Coronary artery (tissue), 2 donors: ENCODE measurements at regions not wholly inside any gene's neighbourhood (a gene's known extent, or its start where the extent isn't known, plus 50 kb on each side); places are given as distances from the start of the nearest gene placed in this dataset.

ENCODE experiments used
- DNase-seq: peaks from one replicate; pipeline ENCODE4 v3.0.0-alpha.2; 2017; ENCODE audit warnings: low spot score
- H3K27ac ChIP-seq, 2 donors: fragments of 200-600 bp; sonication (generic); one replicate each; pipeline ENCODE4 v1.5.1; 2016 to 2019
- H3K4me3 ChIP-seq: fragments of 200-600 bp; sonication (generic); 2 replicates; pipeline ENCODE4 v1.5.1; 2016; ENCODE audit warnings: mild to moderate bottlenecking, moderate library complexity
- TF ChIP-seq, protein P1 (sequence below): fragments of 200-600 bp; sonication (generic); IDR thresholded peaks from one replicate; pipeline ENCODE4 v1.5.1; 2019; ENCODE audit warnings: antibody characterized with exemption

DNA sequence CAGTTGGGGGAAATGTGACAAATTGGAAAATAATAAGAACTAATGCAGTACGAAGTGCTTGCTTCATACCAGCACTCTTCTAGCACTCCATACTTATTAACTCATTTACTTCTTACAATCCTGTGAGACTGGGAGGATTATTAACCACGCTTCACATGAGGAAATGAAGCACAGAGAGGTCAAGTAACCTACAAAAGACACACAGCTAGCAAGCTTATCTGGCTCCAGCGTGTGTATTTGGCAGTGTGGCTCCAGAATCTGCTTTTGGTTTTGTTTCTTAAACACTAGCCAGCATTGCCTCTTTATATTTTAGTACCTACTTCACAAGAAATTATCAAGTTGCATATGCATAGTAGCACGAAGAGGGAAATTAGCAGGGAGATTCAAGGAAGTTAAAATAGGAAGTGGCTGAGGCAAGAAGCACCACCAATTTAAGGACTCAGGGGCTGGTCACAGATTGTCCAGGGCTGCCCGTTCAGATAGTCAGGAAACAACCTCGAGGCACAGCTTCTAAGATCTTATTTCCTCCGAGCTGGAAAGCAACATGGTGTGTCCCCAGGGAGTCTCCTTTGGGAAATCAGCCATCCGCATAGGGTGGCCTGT lies 302.7 kb upstream of the PRDM1 start:
- no peak for DNase-seq
- Histone ChIP-seq H3K27ac (no peak overlapping the region), H3K4me3 (no peak overlapping the region)
- TF ChIP-seq, protein P1, sequence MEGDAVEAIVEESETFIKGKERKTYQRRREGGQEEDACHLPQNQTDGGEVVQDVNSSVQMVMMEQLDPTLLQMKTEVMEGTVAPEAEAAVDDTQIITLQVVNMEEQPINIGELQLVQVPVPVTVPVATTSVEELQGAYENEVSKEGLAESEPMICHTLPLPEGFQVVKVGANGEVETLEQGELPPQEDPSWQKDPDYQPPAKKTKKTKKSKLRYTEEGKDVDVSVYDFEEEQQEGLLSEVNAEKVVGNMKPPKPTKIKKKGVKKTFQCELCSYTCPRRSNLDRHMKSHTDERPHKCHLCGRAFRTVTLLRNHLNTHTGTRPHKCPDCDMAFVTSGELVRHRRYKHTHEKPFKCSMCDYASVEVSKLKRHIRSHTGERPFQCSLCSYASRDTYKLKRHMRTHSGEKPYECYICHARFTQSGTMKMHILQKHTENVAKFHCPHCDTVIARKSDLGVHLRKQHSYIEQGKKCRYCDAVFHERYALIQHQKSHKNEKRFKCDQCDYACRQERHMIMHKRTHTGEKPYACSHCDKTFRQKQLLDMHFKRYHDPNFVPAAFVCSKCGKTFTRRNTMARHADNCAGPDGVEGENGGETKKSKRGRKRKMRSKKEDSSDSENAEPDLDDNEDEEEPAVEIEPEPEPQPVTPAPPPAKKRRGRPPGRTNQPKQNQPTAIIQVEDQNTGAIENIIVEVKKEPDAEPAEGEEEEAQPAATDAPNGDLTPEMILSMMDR = no peak

DNA sequence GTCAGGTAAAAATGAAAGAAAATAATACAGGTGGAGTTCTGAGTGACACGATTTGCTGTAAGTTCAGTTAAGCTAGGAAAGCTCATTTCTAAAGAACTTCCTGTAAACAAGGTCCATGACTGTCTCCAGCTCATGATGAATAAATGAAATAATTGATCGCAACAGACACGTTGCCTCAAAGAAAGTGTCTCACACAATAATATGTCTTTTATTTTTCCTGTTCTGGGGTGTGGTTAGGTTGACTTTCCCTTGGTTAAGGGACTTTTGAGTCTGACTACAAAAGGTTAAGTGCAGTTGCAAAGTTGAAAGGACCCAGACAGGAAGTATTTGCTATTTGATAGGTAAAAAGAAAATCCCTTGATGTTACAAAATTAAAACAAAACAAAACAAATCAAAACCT lies 304.2 kb upstream of the PRDM1 start:
- TF ChIP-seq, protein P1 = no peak
- no peak for DNase-seq
- H3K27ac ChIP-seq = no peak overlapping the region
- H3K4me3 ChIP-seq = no peak overlapping the region

DNA sequence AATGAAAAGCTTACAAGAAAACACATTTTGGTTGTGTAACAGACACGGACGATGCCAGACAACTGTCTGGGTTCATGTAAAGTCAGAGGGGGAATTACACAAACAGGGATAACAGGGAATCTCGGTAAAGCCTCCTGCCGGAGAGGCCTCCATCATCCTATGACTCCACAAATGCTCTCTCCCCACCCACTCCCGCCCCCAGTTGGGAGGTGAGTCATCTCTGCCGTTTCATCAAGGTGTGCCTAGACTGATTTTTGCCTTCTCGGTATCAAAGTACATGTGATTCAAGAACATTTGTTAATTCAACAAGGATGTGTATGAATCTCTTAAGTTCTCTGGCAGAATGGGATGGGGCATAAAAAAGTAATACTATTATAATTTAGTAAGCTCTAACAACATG lies 304.9 kb upstream of the PRDM1 start:
- no peak overlapping the region for H3K27ac ChIP-seq
- TF ChIP-seq, protein P1 = no peak
- DNase-seq = no peak
- no peak overlapping the region for H3K4me3 ChIP-seq

DNA sequence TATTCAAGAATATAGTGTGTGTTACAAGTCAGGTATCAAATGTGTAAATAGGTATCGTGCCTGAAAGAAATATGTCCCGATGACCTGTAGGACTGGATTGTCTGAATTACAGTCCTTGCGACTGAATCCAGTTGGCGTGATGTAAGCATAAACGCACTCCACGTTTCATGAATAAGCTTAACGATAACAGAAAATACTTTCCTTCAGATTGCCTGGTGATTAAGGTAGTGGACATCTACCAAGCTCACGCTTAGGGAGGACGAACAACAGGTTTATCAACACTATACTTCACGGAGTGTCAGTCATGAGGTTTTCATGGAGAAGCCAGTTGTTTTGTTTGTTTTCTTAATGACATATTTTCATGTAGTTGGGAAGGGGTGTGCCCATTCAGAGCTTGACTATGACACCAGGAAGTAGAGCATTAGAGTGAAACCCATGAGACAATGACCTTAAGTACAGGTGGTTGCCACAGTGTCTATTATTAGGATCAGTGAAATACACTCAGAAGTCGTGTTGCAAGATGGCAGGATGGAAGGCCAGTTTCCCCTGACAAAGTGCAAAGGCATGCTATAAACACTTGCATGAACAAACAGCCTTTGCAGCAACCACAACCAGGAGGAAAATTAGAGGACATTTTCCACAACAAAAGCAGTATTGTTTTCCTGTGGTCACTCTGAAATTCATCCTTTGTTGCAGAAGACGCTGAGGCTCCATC lies 305.8 kb upstream of the PRDM1 start:
- no peak overlapping the region for H3K4me3 ChIP-seq
- DNase-seq = no peak
- no peak overlapping the region for H3K27ac ChIP-seq
- TF ChIP-seq, protein P1 = no peak

DNA sequence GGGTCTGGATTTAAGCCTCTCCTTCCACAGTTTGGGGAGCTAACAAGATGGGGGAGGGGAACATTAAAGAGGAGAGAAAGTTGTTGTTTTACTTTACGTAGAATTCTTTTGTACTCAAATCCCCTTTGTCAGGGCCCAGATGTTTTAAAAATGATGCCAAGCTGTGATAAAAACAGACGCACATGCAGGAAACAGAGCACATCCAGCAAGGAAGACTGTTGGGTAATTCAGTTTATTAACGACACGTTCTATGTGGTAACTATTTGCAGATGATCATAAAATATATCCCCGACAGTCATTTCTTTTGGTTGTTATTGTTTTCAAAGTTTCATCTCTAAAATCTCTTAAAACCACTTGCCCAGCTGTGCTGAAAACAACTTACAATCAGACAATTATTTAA lies 307.0 kb upstream of the PRDM1 start:
- H3K27ac ChIP-seq = no peak overlapping the region
- H3K4me3 ChIP-seq = no peak overlapping the region
- TF ChIP-seq, protein P1 = no peak
- no peak for DNase-seq

DNA sequence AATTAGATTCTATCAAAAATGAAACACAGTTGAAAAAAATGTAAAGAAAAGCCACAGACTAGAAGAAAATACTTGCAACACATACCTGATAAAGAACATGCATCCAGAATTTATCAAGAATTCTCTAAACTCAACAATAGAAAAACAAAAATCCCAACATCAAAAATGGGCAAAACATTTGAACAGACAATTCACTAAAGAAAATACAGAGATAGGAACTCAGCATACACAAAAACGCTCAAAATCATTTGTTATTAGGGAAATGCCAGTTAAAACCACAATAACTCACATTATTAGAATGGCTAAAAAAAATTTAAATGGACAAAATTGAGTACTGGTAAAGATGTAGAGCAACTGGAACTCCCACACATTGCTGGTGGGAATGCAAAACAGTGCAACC lies 311.0 kb upstream of the PRDM1 start:
- no peak overlapping the region for H3K27ac ChIP-seq
- no peak for DNase-seq
- TF ChIP-seq, protein P1 = no peak
- no peak overlapping the region for H3K4me3 ChIP-seq

DNA sequence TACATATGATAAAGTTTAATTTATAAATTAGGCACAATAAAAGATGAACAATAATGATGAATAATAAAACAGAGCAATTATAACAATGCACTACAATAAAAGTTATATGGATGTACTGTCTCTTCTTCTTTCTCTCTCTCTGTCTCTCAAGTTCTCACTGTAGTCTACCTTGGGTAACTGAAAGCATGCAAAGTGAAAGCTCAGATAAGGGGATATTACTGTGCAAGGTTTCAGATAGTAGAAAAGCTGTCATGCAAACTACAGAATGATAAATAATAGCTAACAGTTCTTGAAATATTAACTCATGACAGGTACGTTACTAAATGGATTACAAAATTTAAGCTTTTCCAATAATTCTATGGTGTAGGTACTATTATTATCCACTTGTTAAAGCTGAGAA lies 311.9 kb upstream of the PRDM1 start:
- TF ChIP-seq, protein P1 = no peak
- Histone ChIP-seq H3K27ac (no peak overlapping the region), H3K4me3 (no peak overlapping the region)
- no peak for DNase-seq
